ENCODE measurements at regions not wholly inside any gene's neighbourhood (a gene's known extent, or its start where the extent isn't known, plus 50 kb on each side); places are given as distances from the start of the nearest gene placed in this dataset.

DNA sequence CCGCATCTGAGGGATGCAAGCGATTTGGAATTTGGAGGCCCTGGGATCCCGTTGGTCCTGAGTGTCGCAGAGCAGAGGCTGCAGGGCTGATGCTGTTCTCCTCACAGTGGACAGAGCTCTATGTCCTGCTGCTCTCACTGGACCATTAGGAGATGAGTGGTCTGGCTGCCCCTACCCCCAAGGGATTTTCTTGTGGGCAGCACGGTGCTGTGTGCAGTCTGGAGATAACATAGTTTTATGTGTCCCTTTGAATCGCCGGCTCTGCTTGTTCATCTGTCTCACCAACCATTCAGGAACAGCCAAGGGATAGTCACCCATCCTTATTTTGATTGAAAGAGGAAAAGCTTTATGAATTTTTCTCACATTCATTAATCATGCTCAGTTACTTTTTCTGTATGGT is 49.9 kb downstream of the CHRM3 start:
- no peak for TF ChIP-seq CTCF (IDR thresholded peaks at IDR 0.05; ENCODE audit: insufficient read depth, low read length)
- TF ChIP-seq POLR2AphosphoS5 (IDR thresholded peaks at IDR 0.05; ENCODE audit: low read depth), result no peak
- TF ChIP-seq REST (IDR thresholded peaks at IDR 0.05; ENCODE audit: insufficient replicate concordance, low read depth), result no peak
